Superior temporal gyrus (tissue), 1 donor: ENCODE measurements at regions not wholly inside any gene's neighbourhood (a gene's known extent, or its start where the extent isn't known, plus 50 kb on each side); places are given as distances from the start of the nearest gene placed in this dataset.

Experiments
- DNase-seq: peaks from one replicate; pipeline ENCODE4 v3.0.0-alpha.2; 2016; ENCODE audit errors: extremely low spot score

GRCh38 chr7:45974540-45975360, 53.7 kb upstream of the IGFBP3 start:
- no peak for DNase-seq

GRCh38 chr7:45973725-45974532, 52.9 kb upstream of the IGFBP3 start:
- peak; percentile 90 for DNase-seq

GRCh38 chr7:45972629-45973312, 51.7 kb upstream of the IGFBP3 start:
- DNase-seq = no peak

GRCh38 chr7:45971661-45972175, 50.6 kb upstream of the IGFBP3 start:
- no peak for DNase-seq

- no peak for DNase-seq
These were observed 50.1 kb upstream of the IGFBP3 start for GRCh38 chr7:45971171-45971570.
